Astrocyte of the spinal cord (primary cell): ENCODE measurements at regions not wholly inside any gene's neighbourhood (a gene's known extent, or its start where the extent isn't known, plus 50 kb on each side); places are given as distances from the start of the nearest gene placed in this dataset.
A peak's percentile ranks its signal among the peaks of the same experiment; 100 is the strongest.

Experiments used
- DNase-seq: peaks from one replicate; pipeline ENCODE4 v3.0.0; 2011; ENCODE audit warnings: low read depth, low spot score
- H3K4me3 ChIP-seq: 2 replicates; pipeline ENCODE4 v1.5.1; 2011; ENCODE audit warnings: low read depth, mild to moderate bottlenecking, low read length, moderate library complexity
- in situ Hi-C: cut with HindIII; loops from 2 replicates; pipeline ENCODE4 v1.10.0; 2017; ENCODE audit warnings: low sequenced_read_pairs
- TF ChIP-seq, protein P1 (sequence below): IDR thresholded peaks from 2 replicates; pipeline ENCODE4 v1.5.1; 2012; ENCODE audit warnings: low read depth, mild to moderate bottlenecking, low read length, inconsistent platforms

DNA sequence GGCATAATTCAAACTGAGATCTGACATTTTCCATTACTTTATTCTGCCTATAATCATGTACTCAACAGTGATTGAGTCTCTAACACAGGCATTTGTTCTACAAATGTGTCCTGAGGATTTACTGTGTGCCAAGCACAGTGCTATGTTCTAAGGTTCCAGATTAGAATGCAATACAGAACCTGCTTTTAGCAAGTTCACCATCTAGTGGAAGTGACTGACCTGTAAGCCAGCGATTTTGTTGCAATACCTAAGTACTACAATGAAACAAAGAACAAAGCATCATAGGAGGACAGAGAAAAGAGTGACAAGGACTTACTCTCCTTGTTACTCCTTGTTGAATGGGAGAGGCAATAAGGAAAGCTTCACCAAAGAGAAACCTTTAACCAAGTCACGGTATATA lies 348.1 kb downstream of the ELAVL2 start:
- no peak for DNase-seq
- TF ChIP-seq, protein P1, sequence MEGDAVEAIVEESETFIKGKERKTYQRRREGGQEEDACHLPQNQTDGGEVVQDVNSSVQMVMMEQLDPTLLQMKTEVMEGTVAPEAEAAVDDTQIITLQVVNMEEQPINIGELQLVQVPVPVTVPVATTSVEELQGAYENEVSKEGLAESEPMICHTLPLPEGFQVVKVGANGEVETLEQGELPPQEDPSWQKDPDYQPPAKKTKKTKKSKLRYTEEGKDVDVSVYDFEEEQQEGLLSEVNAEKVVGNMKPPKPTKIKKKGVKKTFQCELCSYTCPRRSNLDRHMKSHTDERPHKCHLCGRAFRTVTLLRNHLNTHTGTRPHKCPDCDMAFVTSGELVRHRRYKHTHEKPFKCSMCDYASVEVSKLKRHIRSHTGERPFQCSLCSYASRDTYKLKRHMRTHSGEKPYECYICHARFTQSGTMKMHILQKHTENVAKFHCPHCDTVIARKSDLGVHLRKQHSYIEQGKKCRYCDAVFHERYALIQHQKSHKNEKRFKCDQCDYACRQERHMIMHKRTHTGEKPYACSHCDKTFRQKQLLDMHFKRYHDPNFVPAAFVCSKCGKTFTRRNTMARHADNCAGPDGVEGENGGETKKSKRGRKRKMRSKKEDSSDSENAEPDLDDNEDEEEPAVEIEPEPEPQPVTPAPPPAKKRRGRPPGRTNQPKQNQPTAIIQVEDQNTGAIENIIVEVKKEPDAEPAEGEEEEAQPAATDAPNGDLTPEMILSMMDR = no peak
- no peak overlapping the region for H3K4me3 ChIP-seq
- in situ Hi-C loops = no loop called here

DNA sequence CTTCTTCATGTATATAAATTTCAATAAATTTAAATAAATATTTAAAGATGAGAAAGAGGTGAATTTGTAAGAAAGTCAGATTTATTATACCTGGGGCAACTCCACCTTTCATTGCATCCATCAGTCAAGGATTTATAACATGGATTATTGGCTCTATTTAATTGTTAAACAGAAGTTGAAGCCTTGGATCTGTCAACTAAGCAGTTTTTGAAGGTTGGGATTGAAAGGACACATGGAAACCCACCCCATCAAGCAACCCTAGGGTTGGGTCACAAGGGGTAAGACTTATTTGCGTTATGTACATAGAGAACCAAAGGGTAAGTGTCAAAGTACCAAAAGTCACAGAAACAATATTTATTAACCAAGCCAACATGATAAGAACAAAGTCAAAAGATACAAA lies 342.5 kb downstream of the ELAVL2 start:
- in situ Hi-C loops = no loop called here
- H3K4me3 ChIP-seq = no peak overlapping the region
- no peak for DNase-seq
- TF ChIP-seq, protein P1 = no peak

DNA sequence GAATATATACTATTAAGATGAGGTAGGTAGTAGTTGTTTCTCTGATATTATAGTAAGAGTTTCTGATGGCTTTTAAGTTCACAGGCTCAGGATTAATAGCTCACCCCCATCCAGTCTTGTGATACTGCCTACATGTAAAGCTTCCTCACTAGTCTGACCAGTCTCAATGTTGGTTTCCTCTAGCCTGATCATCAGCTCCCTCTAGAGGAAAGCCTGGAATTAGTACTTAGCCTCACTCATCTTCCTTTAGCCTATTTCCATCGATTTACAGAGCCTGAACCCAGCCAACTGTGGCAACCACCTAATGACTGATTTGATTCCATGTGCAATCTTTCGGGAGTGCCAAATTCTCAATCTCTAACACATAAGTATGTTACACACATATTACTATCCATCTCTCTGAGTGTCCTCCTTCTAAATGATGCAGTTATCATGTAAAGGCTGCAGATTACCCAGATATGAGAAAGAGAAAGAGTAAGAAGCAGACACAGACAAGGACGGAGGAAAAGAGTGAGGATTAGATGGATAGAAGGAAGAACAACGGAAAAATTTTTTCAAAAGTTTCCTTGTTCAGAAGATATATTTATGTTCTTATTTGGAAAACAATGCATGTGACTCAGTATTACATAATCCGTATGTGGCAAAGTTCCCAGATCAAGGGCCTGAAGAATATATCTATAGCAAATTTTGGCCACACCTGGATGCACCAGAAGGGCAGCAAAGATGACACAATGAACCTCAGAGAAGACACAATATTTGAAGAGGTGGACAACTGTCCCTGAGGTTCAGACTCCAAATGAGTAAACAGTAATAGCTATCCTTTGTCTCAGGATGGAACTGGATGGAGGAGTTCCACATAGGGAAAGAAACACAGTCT lies 333.7 kb downstream of the ELAVL2 start:
- peak; percentile 65 for DNase-seq
- TF ChIP-seq, protein P1 = peak; percentile 76
- in situ Hi-C loops = no loop called here
- H3K4me3 ChIP-seq = no peak overlapping the region

DNA sequence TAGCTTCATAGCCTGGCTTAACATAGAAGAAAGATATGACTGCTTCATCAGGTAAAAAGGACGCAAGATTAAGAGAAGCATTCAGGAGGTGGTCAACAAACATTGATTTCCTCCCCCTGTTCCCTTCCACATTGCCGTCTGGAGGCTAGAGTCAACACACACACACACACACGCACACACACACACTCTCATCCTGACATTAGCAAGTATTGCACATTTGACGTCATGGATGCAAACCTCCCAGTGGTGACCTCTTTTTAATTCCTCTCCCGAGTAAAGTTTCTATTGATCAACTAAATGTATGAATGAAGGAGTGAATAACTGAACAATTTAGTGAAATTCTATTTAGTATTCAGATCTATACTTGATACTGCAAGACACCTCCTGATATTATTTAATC lies 332.8 kb downstream of the ELAVL2 start:
- no peak overlapping the region for H3K4me3 ChIP-seq
- TF ChIP-seq, protein P1 = no peak
- in situ Hi-C loops = no loop called here
- no peak for DNase-seq

DNA sequence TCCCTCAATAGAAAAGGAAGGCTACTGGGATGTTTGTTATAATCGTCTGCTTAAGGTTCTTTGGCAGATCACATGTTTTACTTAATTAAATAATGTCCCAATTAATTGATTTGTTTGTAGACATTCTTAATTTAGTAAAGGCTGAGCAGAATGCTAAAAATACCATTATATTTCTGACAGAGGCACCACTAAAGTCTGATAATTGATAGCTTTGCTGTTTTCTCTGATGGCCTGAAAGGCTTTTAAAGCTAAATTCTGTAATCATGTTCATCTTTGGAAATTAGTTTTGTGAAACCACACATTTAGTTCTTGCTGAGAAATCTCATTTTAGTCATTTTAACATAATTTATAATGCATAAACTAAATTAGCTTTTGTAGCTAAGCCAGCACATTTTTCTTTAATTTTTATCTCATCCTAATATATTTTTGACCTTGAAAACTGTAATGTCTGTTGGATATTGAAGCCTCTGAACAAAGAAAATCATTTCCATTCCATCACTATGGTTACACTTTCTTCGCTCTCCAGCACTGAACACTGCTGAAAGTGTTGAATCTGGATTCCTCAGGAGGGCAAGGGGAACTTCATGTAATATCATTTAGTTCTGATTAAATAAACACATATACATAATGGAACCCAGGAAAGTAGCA lies 329.4 kb downstream of the ELAVL2 start:
- no peak for DNase-seq
- TF ChIP-seq, protein P1 = no peak
- in situ Hi-C loops = no loop called here

DNA sequence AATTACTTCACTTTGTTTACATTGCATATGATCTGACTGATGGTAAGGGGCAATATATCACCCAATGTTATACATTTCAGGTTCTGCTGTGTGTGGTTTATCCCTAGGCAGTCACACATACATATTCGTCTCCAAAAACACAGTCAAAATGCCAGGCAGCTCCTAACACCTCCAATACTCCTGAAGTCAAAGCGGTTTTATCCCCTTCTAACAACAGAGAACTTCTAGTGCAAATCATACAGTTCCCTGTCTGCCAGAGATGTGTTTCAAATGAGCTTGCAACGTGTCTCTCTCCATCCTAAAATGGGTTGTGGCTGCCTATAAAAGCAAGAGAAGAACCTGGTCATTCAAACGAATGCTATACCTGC lies 328.9 kb downstream of the ELAVL2 start:
- in situ Hi-C loops = no loop called here
- no peak overlapping the region for H3K4me3 ChIP-seq
- DNase-seq = no peak
- TF ChIP-seq, protein P1 = no peak

More for the DNA sequence above, 329.4 kb downstream of the ELAVL2 start:
- no peak overlapping the region for H3K4me3 ChIP-seq
